Endothelial cell of umbilical vein (primary cell): ENCODE measurements at regions not wholly inside any gene's neighbourhood (a gene's known extent, or its start where the extent isn't known, plus 50 kb on each side); places are given as distances from the start of the nearest gene placed in this dataset.

Source experiments
- BruUV-seq: library from RNA; stranded (reverse); fragments of 400-500 nt; replicated peaks from 2 replicates; lab custom pipeline; 2021; lab: Mats Ljungman, UMichigan
- CTCF ChIA-PET: fragments of 300-600, 350-600 bp; sonication (Branson Sonifier 250); formaldehyde crosslinking; loops from one replicate; lab custom pipeline; 2021; ENCODE audit warnings: antibody characterized with exemption, inconsistent platforms; lab: Charles Lee
- POLR2A ChIA-PET: fragments of 300-600, 350-600 bp; sonication (Branson Sonifier 250); formaldehyde crosslinking; loops from one replicate; lab custom pipeline; 2021; ENCODE audit warnings: antibody characterized with exemption, inconsistent platforms; lab: Charles Lee
- DNase-seq: peaks from one replicate; pipeline ENCODE4 v3.0.0-alpha.2; 2011; ENCODE audit warnings: low read depth, low spot score
- FAIRE-seq: peaks from 2 replicates; lab custom pipeline; 2011; peaks lifted over from hg19 to GRCh38; lab: Jason Lieb, UNC
- H2AFZ ChIP-seq: 2 replicates; pipeline ENCODE4 v1.6.0; 2012; ENCODE audit warnings: low read depth, low read length, control low read depth, inconsistent platforms
- H3K27ac ChIP-seq: 2 replicates; pipeline ENCODE4 v1.5.1; 2011; ENCODE audit warnings: low read depth, mild to moderate bottlenecking, control low read depth, low read length, moderate library complexity; ENCODE audit not compliant: insufficient read depth
- H3K27me3 ChIP-seq, 2 experiments: 2 replicates each; pipeline versions ENCODE4 v1.6.0 to v1.6.1; 2011; ENCODE audit warnings: low read length in 2 of 2, mixed read lengths in 1 of 2; ENCODE audit not compliant: control insufficient read depth in 2 of 2, insufficient read depth in 2 of 2
- H3K36me3 ChIP-seq, 2 experiments: 2 replicates in 1 of 2; 3 replicates in 1 of 2; pipeline ENCODE4 v1.5.1; 2011; ENCODE audit warnings: low read length in 2 of 2, mild to moderate bottlenecking in 1 of 2, moderate library complexity in 1 of 2; ENCODE audit not compliant: control insufficient read depth in 2 of 2, insufficient read depth in 2 of 2; ENCODE audit errors: extremely low read depth in 1 of 2
- H3K4me1 ChIP-seq: 3 replicates; pipeline ENCODE4 v1.5.1; 2011; ENCODE audit warnings: mild to moderate bottlenecking, low read length; ENCODE audit not compliant: control insufficient read depth, insufficient read depth; ENCODE audit errors: extremely low read depth
- H3K4me2 ChIP-seq: 2 replicates; pipeline ENCODE4 v1.6.1; 2011; ENCODE audit warnings: low read length, control low read depth, mixed read lengths; ENCODE audit not compliant: insufficient read depth
- H3K4me3 ChIP-seq, 3 experiments: fragments of 200-600 bp in 1 of 3; sonication (generic), shearing (Covaris generic) in 1 of 3; replicated peaks in 1 of 3; 2 replicates each; pipeline ENCODE4 v1.5.1; 2011 to 2016; ENCODE audit warnings: control low read depth in 3 of 3, low read length in 3 of 3, mild to moderate bottlenecking in 2 of 3, inconsistent platforms in 1 of 3, low read depth in 1 of 3, moderate library complexity in 1 of 3; ENCODE audit not compliant: insufficient read depth in 1 of 3
- H3K79me2 ChIP-seq: 2 replicates; pipeline ENCODE4 v1.6.0; 2012; ENCODE audit warnings: low read length, inconsistent platforms; ENCODE audit not compliant: control insufficient read depth, insufficient read depth
- H3K9ac ChIP-seq: replicated peaks from 2 replicates; pipeline ENCODE3; 2011; ENCODE audit warnings: low read length, control low read depth; ENCODE audit not compliant: insufficient read depth; ENCODE audit errors: extremely low read depth
- H3K9me1 ChIP-seq: replicated peaks from 3 replicates; pipeline ENCODE4 v1.6.0; 2011; ENCODE audit warnings: mild to moderate bottlenecking, low read length; ENCODE audit not compliant: control insufficient read depth, insufficient read depth; ENCODE audit errors: extremely low read depth
- H3K9me3 ChIP-seq: replicated peaks from 2 replicates; pipeline ENCODE4 v1.5.1; 2012; ENCODE audit warnings: low read length, inconsistent platforms; ENCODE audit not compliant: control insufficient read depth, insufficient read depth
- H4K20me1 ChIP-seq: replicated peaks from 2 replicates; pipeline ENCODE3; 2011; ENCODE audit warnings: mild to moderate bottlenecking, low read length; ENCODE audit not compliant: control insufficient read depth, insufficient read depth; ENCODE audit errors: extremely low read depth
- EZH2 ChIP-seq: IDR thresholded peaks from 2 replicates; pipeline ENCODE4 v1.6.1; 2012; ENCODE audit warnings: borderline replicate concordance, low read depth, mild to moderate bottlenecking, moderate library complexity, low read length, inconsistent platforms; ENCODE audit not compliant: severe bottlenecking
- FOS ChIP-seq: IDR thresholded peaks from 2 replicates; pipeline ENCODE4 v1.6.1; 2011; ENCODE audit warnings: mild to moderate bottlenecking, low read length, moderate library complexity, borderline replicate concordance; ENCODE audit not compliant: insufficient read depth
- GATA2 ChIP-seq: IDR thresholded peaks from 2 replicates; pipeline ENCODE4 v1.7.0; 2011; ENCODE audit warnings: low read depth, mild to moderate bottlenecking, moderate library complexity, mixed read lengths, low read length; ENCODE audit not compliant: insufficient read length, insufficient read depth
- JUN ChIP-seq: IDR thresholded peaks from 2 replicates; pipeline ENCODE4 v1.6.1; 2011; ENCODE audit warnings: borderline replicate concordance, low read depth; ENCODE audit not compliant: insufficient read length, insufficient read depth
- MYC ChIP-seq: IDR thresholded peaks from one replicate; pipeline ENCODE4 v1.6.1; 2011; ENCODE audit warnings: mild to moderate bottlenecking, low read depth, low read length
- POLR2A ChIP-seq: IDR thresholded peaks from 2 replicates; pipeline ENCODE4 v1.6.1; 2012; ENCODE audit warnings: low read depth, mild to moderate bottlenecking, control low read depth, low read length
- POLR2AphosphoS5 ChIP-seq: IDR thresholded peaks from 2 replicates; pipeline ENCODE4 v1.6.1; 2012; ENCODE audit warnings: low read depth, mild to moderate bottlenecking, control low read depth, low read length, moderate library complexity; ENCODE audit not compliant: insufficient read depth
- dilution Hi-C: fragments of 300-500 bp; cut with MboI; formaldehyde crosslinking; loops from one replicate; pipeline ENCODE4 v1.15.0; 2019; ENCODE audit warnings: low sequenced_read_pairs; ENCODE audit not compliant: extremely low pct_ligation_motif_present
- intact Hi-C: fragments of 100-400 bp; cut with micrococcal nuclease; formaldehyde crosslinking; loops from one replicate; pipeline ENCODE4 v1.10.0; 2022
- TF ChIP-seq, protein P1 (sequence below): IDR thresholded peaks from 2 replicates; pipeline ENCODE4 v1.6.1; 2011; ENCODE audit not compliant: insufficient read depth, insufficient read length
- TF ChIP-seq, protein P2 (sequence below), 2 donors: IDR thresholded peaks; 1 replicate in 1 of 2; 2 replicates in 1 of 2; pipeline ENCODE4 v1.5.1; 2011; ENCODE audit warnings: low read length in 2 of 2, mild to moderate bottlenecking in 2 of 2, moderate library complexity in 2 of 2, control low read depth in 1 of 2, inconsistent platforms in 1 of 2, low read depth in 1 of 2; ENCODE audit not compliant: insufficient read depth in 1 of 2; ENCODE audit errors: extremely low read depth in 1 of 2

DNA sequence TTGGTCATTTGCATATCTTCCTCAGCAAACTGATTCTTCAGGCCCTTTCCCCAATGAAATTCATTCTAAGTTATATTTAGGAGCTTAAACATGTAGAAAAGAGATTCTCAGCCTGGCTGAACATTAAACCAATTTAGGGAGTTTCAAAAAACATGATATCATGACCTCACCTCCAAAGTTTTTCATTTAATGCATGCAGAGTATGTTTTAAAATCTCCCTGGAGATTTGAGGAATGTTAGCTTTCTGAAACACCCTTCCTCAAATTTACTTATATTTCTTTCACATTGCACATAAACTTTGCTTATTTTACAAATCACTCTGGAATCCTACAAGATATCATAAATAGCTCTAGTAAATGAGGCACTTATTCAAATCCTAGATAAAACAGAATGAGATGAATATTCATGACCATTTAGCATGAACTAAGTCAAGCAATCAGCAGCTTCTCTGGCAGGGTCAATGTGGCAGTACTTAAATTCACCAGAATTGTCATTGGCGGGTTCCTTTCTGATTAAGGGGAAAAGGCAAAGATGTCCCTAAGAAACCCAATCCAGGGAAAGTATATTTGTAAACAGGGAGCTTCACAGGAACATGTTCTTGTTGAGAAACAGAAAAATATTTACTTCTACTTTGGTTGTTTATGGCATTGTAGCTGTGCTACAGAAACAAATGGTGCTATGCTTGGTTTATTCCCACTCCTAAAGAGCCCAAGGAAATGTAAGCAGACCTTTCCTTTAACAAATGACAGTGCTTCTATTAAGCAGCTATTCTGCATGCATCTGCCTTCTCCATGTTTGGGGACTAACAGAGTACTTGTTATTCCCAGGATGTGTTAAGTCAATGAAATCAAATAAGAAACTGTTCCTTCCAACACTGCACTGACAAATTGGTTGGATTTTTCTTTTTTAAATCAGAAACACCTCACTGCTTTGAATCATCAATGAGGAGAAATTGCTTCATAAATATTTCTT, 162.3 kb downstream of the C11orf87 start:
- FAIRE-seq (no peak), DNase-seq (no peak)
- TF ChIP-seq POLR2A (no peak), EZH2 (no peak), JUN (no peak), POLR2AphosphoS5 (no peak), MYC (no peak), FOS (no peak), GATA2 (no peak)
- TF ChIP-seq, protein P1, sequence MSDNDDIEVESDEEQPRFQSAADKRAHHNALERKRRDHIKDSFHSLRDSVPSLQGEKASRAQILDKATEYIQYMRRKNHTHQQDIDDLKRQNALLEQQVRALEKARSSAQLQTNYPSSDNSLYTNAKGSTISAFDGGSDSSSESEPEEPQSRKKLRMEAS, result no peak
- TF ChIP-seq, protein P2, sequence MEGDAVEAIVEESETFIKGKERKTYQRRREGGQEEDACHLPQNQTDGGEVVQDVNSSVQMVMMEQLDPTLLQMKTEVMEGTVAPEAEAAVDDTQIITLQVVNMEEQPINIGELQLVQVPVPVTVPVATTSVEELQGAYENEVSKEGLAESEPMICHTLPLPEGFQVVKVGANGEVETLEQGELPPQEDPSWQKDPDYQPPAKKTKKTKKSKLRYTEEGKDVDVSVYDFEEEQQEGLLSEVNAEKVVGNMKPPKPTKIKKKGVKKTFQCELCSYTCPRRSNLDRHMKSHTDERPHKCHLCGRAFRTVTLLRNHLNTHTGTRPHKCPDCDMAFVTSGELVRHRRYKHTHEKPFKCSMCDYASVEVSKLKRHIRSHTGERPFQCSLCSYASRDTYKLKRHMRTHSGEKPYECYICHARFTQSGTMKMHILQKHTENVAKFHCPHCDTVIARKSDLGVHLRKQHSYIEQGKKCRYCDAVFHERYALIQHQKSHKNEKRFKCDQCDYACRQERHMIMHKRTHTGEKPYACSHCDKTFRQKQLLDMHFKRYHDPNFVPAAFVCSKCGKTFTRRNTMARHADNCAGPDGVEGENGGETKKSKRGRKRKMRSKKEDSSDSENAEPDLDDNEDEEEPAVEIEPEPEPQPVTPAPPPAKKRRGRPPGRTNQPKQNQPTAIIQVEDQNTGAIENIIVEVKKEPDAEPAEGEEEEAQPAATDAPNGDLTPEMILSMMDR (IDR thresholded peaks at IDR 0.05; ENCODE audit: extremely low read depth in 1 of 2, insufficient read depth in 1 of 2, low read depth in 1 of 2, low read length in 2 of 2), result no peak
- Histone ChIP-seq H3K4me3 (no peak overlapping the region), H3K9me1 (no peaks in the 10 kb centered on the region), H3K27ac (no peak overlapping the region), H3K36me3 (no peaks in the 10 kb centered on the region), H2AFZ (no peak overlapping the region), H4K20me1 (no peaks in the 10 kb centered on the region), H3K4me1 (no peaks in the 10 kb centered on the region), H3K9me3 (no peaks in the 10 kb centered on the region), H3K9ac (no peak overlapping the region), H3K27me3 (no peaks in the 10 kb centered on the region), H3K4me2 (no peak overlapping the region), H3K79me2 (no peaks in the 10 kb centered on the region)
- ChIA-PET CTCF (interaction anchor here (1.2 kb wide), 1 partner anchor 9 kb away, joined by 5 read pairs; no protein-coding TSS in a partner anchor), POLR2A (no interaction called here)
- intact Hi-C loops, result no loop called here
- dilution Hi-C loops, result no loop called here
- BruUV-seq, result no TSS peak
